Activated B cell treated with CpG ODN at 0.5 μM for 24 hours (primary cell): ENCODE measurements at regions not wholly inside any gene's neighbourhood (a gene's known extent, or its start where the extent isn't known, plus 50 kb on each side); places are given as distances from the start of the nearest gene placed in this dataset.

Experiments used
- ATAC-seq: fragments of 200-7000 bp; cut with Tn5 transposase; one replicate; pipeline ENCODE4 v1.10.0; 2021; ENCODE audit warnings: low read depth, mild to moderate bottlenecking, moderate library complexity
- CTCF ChIA-PET: fragments of 350-600 bp; sonication (Branson Sonifier 250); formaldehyde crosslinking; loops from one replicate; lab custom pipeline; 2021; ENCODE audit warnings: antibody characterized with exemption; lab: Charles Lee
- POLR2A ChIA-PET: fragments of 350-600 bp; sonication (Branson Sonifier 250); formaldehyde crosslinking; loops from one replicate; lab custom pipeline; 2021; ENCODE audit warnings: antibody characterized with exemption; lab: Charles Lee
- DNase-seq: peaks from one replicate; pipeline ENCODE4 v3.0.0; 2022
- H3K27ac Mint-ChIP-seq: one replicate; pipeline ENCODE4 v1.8.0; 2020; ENCODE audit warnings: mixed read lengths
- H3K27me3 Mint-ChIP-seq: one replicate; pipeline ENCODE4 v1.8.0; 2021; ENCODE audit warnings: mixed read lengths
- H3K36me3 Mint-ChIP-seq: one replicate; pipeline ENCODE4 v1.8.0; 2021; ENCODE audit warnings: low read depth, mixed read lengths
- H3K4me1 Mint-ChIP-seq: one replicate; pipeline ENCODE4 v1.8.0; 2021; ENCODE audit warnings: mixed read lengths
- H3K4me3 Mint-ChIP-seq: one replicate; pipeline ENCODE4 v1.8.0; 2020; ENCODE audit warnings: mild to moderate bottlenecking, mixed read lengths
- H3K9me3 Mint-ChIP-seq: one replicate; pipeline ENCODE4 v1.8.0; 2020; ENCODE audit warnings: mixed read lengths
- CTCF ChIP-seq: fragments of 200-600 bp; IDR thresholded peaks from one replicate; pipeline ENCODE4 v1.8.0; 2022; ENCODE audit warnings: antibody characterized with exemption, mild to moderate bottlenecking
- intact Hi-C: fragments of 100-400 bp; cut with micrococcal nuclease; formaldehyde crosslinking; loops from one replicate; pipeline ENCODE4 v1.15.1; 2024

GRCh38 chr9:82570226-82570625 lies 492.7 kb downstream of the RASEF start:
- peaks cover 4% of the 10 kb centered on the region for H3K27me3 Mint-ChIP-seq
- CTCF ChIA-PET, result no interaction called here
- no peak overlapping the region for H3K4me3 Mint-ChIP-seq
- POLR2A ChIA-PET, result interaction anchor here (0.6 kb wide), 1 partner anchor 166 kb away, joined by 3 read pairs; no protein-coding TSS in a partner anchor
- DNase-seq, result no peak
- intact Hi-C loops, result no loop called here
- H3K27ac Mint-ChIP-seq, result no peak overlapping the region
- H3K4me1 Mint-ChIP-seq, result no peaks in the 10 kb centered on the region
- no peaks in the 10 kb centered on the region for H3K36me3 Mint-ChIP-seq
- ATAC-seq, result no peak
- H3K9me3 Mint-ChIP-seq, result peaks cover 18% of the 10 kb centered on the region
- no peak for TF ChIP-seq CTCF

GRCh38 chr9:82571540-82571939 lies 491.4 kb downstream of the RASEF start:
- Mint-ChIP-seq H3K27me3 (peaks cover 4% of the 10 kb centered on the region), H3K36me3 (no peaks in the 10 kb centered on the region), H3K9me3 (peaks cover 21% of the 10 kb centered on the region), H3K27ac (no peak overlapping the region), H3K4me1 (no peaks in the 10 kb centered on the region), H3K4me3 (no peak overlapping the region)
- TF ChIP-seq CTCF, result no peak
- intact Hi-C loops, result no loop called here
- ATAC-seq (no peak), DNase-seq (no peak)
- ChIA-PET POLR2A (no interaction called here), CTCF (no interaction called here)

- Mint-ChIP-seq H3K36me3 (no peaks in the 10 kb centered on the region), H3K4me3 (no peak overlapping the region), H3K4me1 (no peaks in the 10 kb centered on the region), H3K27me3 (peaks cover 4% of the 10 kb centered on the region), H3K27ac (no peak overlapping the region), H3K9me3 (peaks cover 21% of the 10 kb centered on the region)
- TF ChIP-seq CTCF, result no peak
- DNase-seq (no peak), ATAC-seq (no peak)
- POLR2A ChIA-PET, result no interaction called here
- intact Hi-C loops, result no loop called here
- CTCF ChIA-PET, result no interaction called here
Measured at GRCh38 chr9:82572146-82572545, 490.8 kb downstream of the RASEF start.

- TF ChIP-seq CTCF, result no peak
- ChIA-PET POLR2A (no interaction called here), CTCF (no interaction called here)
- Mint-ChIP-seq H3K9me3 (peaks cover 29% of the 10 kb centered on the region), H3K4me3 (no peak overlapping the region), H3K27ac (no peak overlapping the region), H3K27me3 (peaks cover 4% of the 10 kb centered on the region), H3K36me3 (no peaks in the 10 kb centered on the region), H3K4me1 (no peaks in the 10 kb centered on the region)
- ATAC-seq (no peak), DNase-seq (no peak)
- intact Hi-C loops, result no loop called here
Measured at GRCh38 chr9:82574911-82575310, 488.0 kb downstream of the RASEF start.

GRCh38 chr9:82580921-82581320 lies 482.0 kb downstream of the RASEF start:
- H3K36me3 Mint-ChIP-seq, result no peaks in the 10 kb centered on the region
- H3K27me3 Mint-ChIP-seq, result no peaks in the 10 kb centered on the region
- no peak overlapping the region for H3K27ac Mint-ChIP-seq
- TF ChIP-seq CTCF, result no peak
- DNase-seq (no peak), ATAC-seq (no peak)
- no peak overlapping the region for H3K4me3 Mint-ChIP-seq
- intact Hi-C loops, result no loop called here
- H3K9me3 Mint-ChIP-seq, result peaks cover 8% of the 10 kb centered on the region
- CTCF ChIA-PET, result no interaction called here
- no peaks in the 10 kb centered on the region for H3K4me1 Mint-ChIP-seq
- POLR2A ChIA-PET, result no interaction called here
